ENCODE measurements at regions not wholly inside any gene's neighbourhood (a gene's known extent, or its start where the extent isn't known, plus 50 kb on each side); places are given as distances from the start of the nearest gene placed in this dataset.

GRCh38 chr9:26687421-26687820 is 205.2 kb downstream of the CAAP1 start:
- Histone ChIP-seq H3K4me1 (ENCODE audit: control insufficient read depth, insufficient read depth, low read length) (no peaks in the 10 kb centered on the region), H3K36me3 (ENCODE audit: control insufficient read depth in 2 of 2, insufficient read depth in 1 of 2, low read length in 2 of 2) (no peaks in the 10 kb centered on the region), H3K4me3 (ENCODE audit: low read depth, low read length) (no peak overlapping the region), H3K27ac (ENCODE audit: extremely low read depth, low read depth, low read length) (no peak overlapping the region), H3K9me3 (ENCODE audit: control insufficient read depth, insufficient read depth, low read depth, low read length) (no peaks in the 10 kb centered on the region)
- TF ChIP-seq ZNF777 (tag by site-specific recombination; IDR thresholded peaks at IDR 0.05; ENCODE audit: borderline replicate concordance): no peak
- TF ChIP-seq, protein P1, sequence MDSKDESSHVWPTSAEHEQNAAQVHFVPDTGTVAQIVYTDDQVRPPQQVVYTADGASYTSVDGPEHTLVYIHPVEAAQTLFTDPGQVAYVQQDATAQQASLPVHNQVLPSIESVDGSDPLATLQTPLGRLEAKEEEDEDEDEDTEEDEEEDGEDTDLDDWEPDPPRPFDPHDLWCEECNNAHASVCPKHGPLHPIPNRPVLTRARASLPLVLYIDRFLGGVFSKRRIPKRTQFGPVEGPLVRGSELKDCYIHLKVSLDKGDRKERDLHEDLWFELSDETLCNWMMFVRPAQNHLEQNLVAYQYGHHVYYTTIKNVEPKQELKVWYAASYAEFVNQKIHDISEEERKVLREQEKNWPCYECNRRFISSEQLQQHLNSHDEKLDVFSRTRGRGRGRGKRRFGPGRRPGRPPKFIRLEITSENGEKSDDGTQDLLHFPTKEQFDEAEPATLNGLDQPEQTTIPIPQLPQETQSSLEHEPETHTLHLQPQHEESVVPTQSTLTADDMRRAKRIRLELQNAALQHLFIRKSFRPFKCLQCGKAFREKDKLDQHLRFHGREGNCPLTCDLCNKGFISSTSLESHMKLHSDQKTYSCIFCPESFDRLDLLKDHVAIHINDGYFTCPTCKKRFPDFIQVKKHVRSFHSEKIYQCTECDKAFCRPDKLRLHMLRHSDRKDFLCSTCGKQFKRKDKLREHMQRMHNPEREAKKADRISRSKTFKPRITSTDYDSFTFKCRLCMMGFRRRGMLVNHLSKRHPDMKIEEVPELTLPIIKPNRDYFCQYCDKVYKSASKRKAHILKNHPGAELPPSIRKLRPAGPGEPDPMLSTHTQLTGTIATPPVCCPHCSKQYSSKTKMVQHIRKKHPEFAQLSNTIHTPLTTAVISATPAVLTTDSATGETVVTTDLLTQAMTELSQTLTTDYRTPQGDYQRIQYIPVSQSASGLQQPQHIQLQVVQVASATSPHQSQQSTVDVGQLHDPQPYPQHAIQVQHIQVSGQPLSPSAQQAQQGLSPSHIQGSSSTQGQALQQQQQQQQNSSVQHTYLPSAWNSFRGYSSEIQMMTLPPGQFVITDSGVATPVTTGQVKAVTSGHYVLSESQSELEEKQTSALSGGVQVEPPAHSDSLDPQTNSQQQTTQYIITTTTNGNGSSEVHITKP (tag by site-specific recombination; IDR thresholded peaks at IDR 0.05): peak; percentile 84
- POLR2A ChIA-PET: no interaction called here
- CTCF ChIA-PET: interaction anchor here (0.7 kb wide), 1 partner anchor 67 kb away, joined by 3 read pairs; no protein-coding TSS in a partner anchor

- ChIA-PET CTCF (no interaction called here), POLR2A (no interaction called here)
- TF ChIP-seq ZNF211 (tag by site-specific recombination; IDR thresholded peaks at IDR 0.05; ENCODE audit: low read depth) (no peak), PRDM1 (tag by site-specific recombination; IDR thresholded peaks at IDR 0.05) (no peak), ZNF548 (tag by site-specific recombination; IDR thresholded peaks at IDR 0.05) (no peak), ZNF658 (tag by site-specific recombination; IDR thresholded peaks at IDR 0.05) (no peak), ZNF558 (tag by site-specific recombination; IDR thresholded peaks at IDR 0.05) (no peak)
- TF ChIP-seq, protein P2, sequence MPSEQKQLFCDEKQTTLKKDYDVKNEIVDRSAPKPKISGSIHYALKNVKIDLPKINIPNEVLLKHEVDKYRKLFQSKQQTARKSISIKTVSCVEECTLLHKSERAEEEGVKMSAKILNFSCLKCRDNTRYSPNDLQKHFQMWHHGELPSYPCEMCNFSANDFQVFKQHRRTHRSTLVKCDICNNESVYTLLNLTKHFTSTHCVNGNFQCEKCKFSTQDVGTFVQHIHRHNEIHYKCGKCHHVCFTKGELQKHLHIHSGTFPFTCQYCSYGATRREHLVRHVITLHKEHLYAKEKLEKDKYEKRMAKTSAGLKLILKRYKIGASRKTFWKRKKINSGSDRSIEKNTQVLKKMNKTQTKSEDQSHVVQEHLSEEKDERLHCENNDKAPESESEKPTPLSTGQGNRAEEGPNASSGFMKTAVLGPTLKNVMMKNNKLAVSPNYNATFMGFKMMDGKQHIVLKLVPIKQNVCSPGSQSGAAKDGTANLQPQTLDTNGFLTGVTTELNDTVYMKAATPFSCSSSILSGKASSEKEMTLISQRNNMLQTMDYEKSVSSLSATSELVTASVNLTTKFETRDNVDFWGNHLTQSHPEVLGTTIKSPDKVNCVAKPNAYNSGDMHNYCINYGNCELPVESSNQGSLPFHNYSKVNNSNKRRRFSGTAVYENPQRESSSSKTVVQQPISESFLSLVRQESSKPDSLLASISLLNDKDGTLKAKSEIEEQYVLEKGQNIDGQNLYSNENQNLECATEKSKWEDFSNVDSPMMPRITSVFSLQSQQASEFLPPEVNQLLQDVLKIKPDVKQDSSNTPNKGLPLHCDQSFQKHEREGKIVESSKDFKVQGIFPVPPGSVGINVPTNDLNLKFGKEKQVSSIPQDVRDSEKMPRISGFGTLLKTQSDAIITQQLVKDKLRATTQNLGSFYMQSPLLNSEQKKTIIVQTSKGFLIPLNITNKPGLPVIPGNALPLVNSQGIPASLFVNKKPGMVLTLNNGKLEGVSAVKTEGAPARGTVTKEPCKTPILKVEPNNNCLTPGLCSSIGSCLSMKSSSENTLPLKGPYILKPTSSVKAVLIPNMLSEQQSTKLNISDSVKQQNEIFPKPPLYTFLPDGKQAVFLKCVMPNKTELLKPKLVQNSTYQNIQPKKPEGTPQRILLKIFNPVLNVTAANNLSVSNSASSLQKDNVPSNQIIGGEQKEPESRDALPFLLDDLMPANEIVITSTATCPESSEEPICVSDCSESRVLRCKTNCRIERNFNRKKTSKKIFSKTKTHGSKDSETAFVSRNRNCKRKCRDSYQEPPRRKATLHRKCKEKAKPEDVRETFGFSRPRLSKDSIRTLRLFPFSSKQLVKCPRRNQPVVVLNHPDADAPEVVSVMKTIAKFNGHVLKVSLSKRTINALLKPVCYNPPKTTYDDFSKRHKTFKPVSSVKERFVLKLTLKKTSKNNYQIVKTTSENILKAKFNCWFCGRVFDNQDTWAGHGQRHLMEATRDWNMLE (tag by site-specific recombination; conservative IDR thresholded peaks at IDR 0.05; ENCODE audit: low read depth): no peak
- Histone ChIP-seq H3K36me3 (ENCODE audit: control insufficient read depth in 2 of 2, insufficient read depth in 1 of 2, low read length in 2 of 2) (no peaks in the 10 kb centered on the region), H3K4me3 (ENCODE audit: low read depth, low read length) (no peak overlapping the region), H3K27ac (ENCODE audit: extremely low read depth, low read depth, low read length) (no peak overlapping the region), H3K4me1 (ENCODE audit: control insufficient read depth, insufficient read depth, low read length) (peaks cover 3% of the 10 kb centered on the region; the same call in 1 of the 2 replicates), H3K9me3 (ENCODE audit: control insufficient read depth, insufficient read depth, low read depth, low read length) (no peaks in the 10 kb centered on the region)
Measured at GRCh38 chr9:26685818-26686217, 206.8 kb downstream of the CAAP1 start.

- TF ChIP-seq ZNF624 (tag by site-specific recombination; IDR thresholded peaks at IDR 0.05): no peak
- TF ChIP-seq SP2 (tag by site-specific recombination; IDR thresholded peaks at IDR 0.05): no peak
- no peak for TF ChIP-seq ZNF133 (tag by site-specific recombination; IDR thresholded peaks at IDR 0.05)
- TF ChIP-seq EGR2 (tag by site-specific recombination; IDR thresholded peaks at IDR 0.05; ENCODE audit: low read depth): no peak
- no peak for TF ChIP-seq ZNF112 (tag by site-specific recombination; IDR thresholded peaks at IDR 0.05)
- TF ChIP-seq ZNF530 (tag by site-specific recombination; IDR thresholded peaks at IDR 0.05; ENCODE audit: low read depth): no peak
- no peak for TF ChIP-seq ZNF292 (tag by site-specific recombination; IDR thresholded peaks at IDR 0.05; ENCODE audit: borderline replicate concordance, low read depth)
- Histone ChIP-seq H3K4me3 (ENCODE audit: low read depth, low read length) (no peak overlapping the region), H3K9me3 (ENCODE audit: control insufficient read depth, insufficient read depth, low read depth, low read length) (no peaks in the 10 kb centered on the region), H3K36me3 (ENCODE audit: control insufficient read depth in 2 of 2, insufficient read depth in 1 of 2, low read length in 2 of 2) (no peaks in the 10 kb centered on the region), H3K27ac (ENCODE audit: extremely low read depth, low read depth, low read length) (no peak overlapping the region), H3K4me1 (ENCODE audit: control insufficient read depth, insufficient read depth, low read length) (peaks cover 3% of the 10 kb centered on the region; the same call in 1 of the 2 replicates)
- POLR2A ChIA-PET: no interaction called here
- CTCF ChIA-PET: no interaction called here
Measured at GRCh38 chr9:26684029-26684428, 208.6 kb downstream of the CAAP1 start.

All from HEK293 (cell line).